Left lobe of liver (tissue), 2 donors: ENCODE measurements at regions not wholly inside any gene's neighbourhood (a gene's known extent, or its start where the extent isn't known, plus 50 kb on each side); places are given as distances from the start of the nearest gene placed in this dataset.
"Not testable (repeated sequence)": the region's sequence is repeated elsewhere in the genome, so short reads cannot be mapped to it uniquely, and the experiment has no call there.

Experiments used
- ATAC-seq: fragments of 200-7000 bp; cut with Tn5 transposase; one replicate; pipeline ENCODE4 v1.9.1; 2020; ENCODE audit warnings: mild to moderate bottlenecking, moderate library complexity
- DNase-seq: peaks from one replicate; pipeline ENCODE4 v3.0.0-alpha.2; 2020; ENCODE audit warnings: low spot score
- donor health status: DM: no; HTN: no; CAD: no; lungs with moderate emphysema.
- donor health status: DM: no; HTN: yes; CAD: no.

GRCh38 chr5:45038366-45038987 lies 229.7 kb downstream of the MRPS30 start:
- peak; percentile 84 for ATAC-seq
- DNase-seq, result no peak

- DNase-seq, result no peak
- ATAC-seq, result no peak
These were observed 233.5 kb downstream of the MRPS30 start for GRCh38 chr5:45042283-45042682.

GRCh38 chr5:45057564-45057963 lies 248.8 kb downstream of the MRPS30 start:
- ATAC-seq (no peak), DNase-seq (no peak)

- ATAC-seq (no peak), DNase-seq (no peak)
These were observed 252.0 kb downstream of the MRPS30 start for GRCh38 chr5:45060724-45061123.

GRCh38 chr5:45062044-45062443 lies 253.3 kb downstream of the MRPS30 start:
- no peak for ATAC-seq
- DNase-seq, result no peak

GRCh38 chr5:45081082-45081481 lies 272.3 kb downstream of the MRPS30 start:
- ATAC-seq, result no peak
- no peak for DNase-seq

GRCh38 chr5:45089870-45090269 lies 281.1 kb downstream of the MRPS30 start:
- DNase-seq (no peak), ATAC-seq (no peak)

GRCh38 chr5:45093377-45093776 lies 284.6 kb downstream of the MRPS30 start:
- DNase-seq, result no peak
- ATAC-seq, result no peak

- DNase-seq (no peak), ATAC-seq (no peak)
These were observed 286.2 kb downstream of the MRPS30 start for GRCh38 chr5:45094876-45095440.

GRCh38 chr5:45098483-45098882 lies 289.7 kb downstream of the MRPS30 start:
- no peak for ATAC-seq
- no peak for DNase-seq

GRCh38 chr5:45101146-45101545 lies 292.4 kb downstream of the MRPS30 start:
- DNase-seq (no peak), ATAC-seq (no peak)

GRCh38 chr5:45105491-45105994 lies 296.8 kb downstream of the MRPS30 start:
- DNase-seq (no peak), ATAC-seq (no peak)

- DNase-seq, result no peak
These were observed 300.3 kb downstream of the MRPS30 start for GRCh38 chr5:45109062-45109461.

GRCh38 chr5:45109636-45110035 lies 300.9 kb downstream of the MRPS30 start:
- ATAC-seq (no peak), DNase-seq (no peak)

More at GRCh38 chr5:45109062-45109461, 300.3 kb downstream of the MRPS30 start:
- no peak for ATAC-seq

- DNase-seq (no peak), ATAC-seq (no peak)
These were observed 301.7 kb downstream of the MRPS30 start for GRCh38 chr5:45110399-45110798.

- no peak for ATAC-seq
- no peak for DNase-seq
These were observed 305.0 kb downstream of the MRPS30 start for GRCh38 chr5:45113726-45114125.

GRCh38 chr5:45132972-45133371 lies 324.2 kb downstream of the MRPS30 start:
- ATAC-seq (peak; percentile 74), DNase-seq (no peak)

- ATAC-seq, result no peak
- DNase-seq, result no peak
These were observed 354.2 kb downstream of the MRPS30 start for GRCh38 chr5:45162974-45163373.

GRCh38 chr5:45171563-45171962 lies 362.8 kb downstream of the MRPS30 start:
- ATAC-seq (no peak), DNase-seq (no peak)

GRCh38 chr5:45172634-45173033 lies 363.9 kb downstream of the MRPS30 start:
- not testable (repeated sequence) for DNase-seq, ATAC-seq

- DNase-seq, result no peak
- no peak for ATAC-seq
These were observed 370.9 kb downstream of the MRPS30 start for GRCh38 chr5:45179686-45180085.

- DNase-seq (no peak), ATAC-seq (no peak)
These were observed 380.3 kb downstream of the MRPS30 start for GRCh38 chr5:45189042-45189441.

- DNase-seq (no peak), ATAC-seq (peak; percentile 33)
These were observed 380.7 kb downstream of the MRPS30 start for GRCh38 chr5:45189481-45189880.
